Uterus (tissue), 2 donors: ENCODE measurements at regions not wholly inside any gene's neighbourhood (a gene's known extent, or its start where the extent isn't known, plus 50 kb on each side); places are given as distances from the start of the nearest gene placed in this dataset.

ENCODE experiments used
- CTCF ChIP-seq, 4 experiments: fragments of 200-600 bp in 2 of 4; fragments of 450-650 bp in 2 of 4; sonication (generic) in 2 of 4; IDR thresholded peaks; one replicate each; pipeline ENCODE4 v1.5.1; 2016 to 2019; ENCODE audit warnings: antibody characterized with exemption in 4 of 4, mild to moderate bottlenecking in 2 of 4, moderate library complexity in 1 of 4
- POLR2A ChIP-seq, 2 donors: fragments of 450-650 bp; IDR thresholded peaks; one replicate each; pipeline ENCODE4 v1.6.1; 2016; ENCODE audit warnings: antibody characterized with exemption in 2 of 2, mild to moderate bottlenecking in 1 of 2, moderate library complexity in 1 of 2

GRCh38 chr1:2971101-2971501 is 50.2 kb upstream of the ACTRT2 start:
- no peak for TF ChIP-seq CTCF (IDR thresholded peaks at IDR 0.05)
- TF ChIP-seq POLR2A (IDR thresholded peaks at IDR 0.05) = no peak
